ENCODE measurements at regions not wholly inside any gene's neighbourhood (a gene's known extent, or its start where the extent isn't known, plus 50 kb on each side); places are given as distances from the start of the nearest gene placed in this dataset.

- no peak for TF ChIP-seq CTCF (IDR thresholded peaks at IDR 0.05; ENCODE audit: insufficient read depth, low read depth, low read length, missing control alignments)
- no peak for DNase-seq (ENCODE audit: low read depth)
- H3K4me3 ChIP-seq (ENCODE audit: low read depth, low read length) = no peak overlapping the region
Measured at GRCh38 chr4:151862766-151863165, 102.0 kb upstream of the GATB start.

- H3K4me3 ChIP-seq (ENCODE audit: low read depth, low read length) = no peak overlapping the region
- no peak for TF ChIP-seq CTCF (IDR thresholded peaks at IDR 0.05; ENCODE audit: insufficient read depth, low read depth, low read length, missing control alignments)
- DNase-seq (ENCODE audit: low read depth) = no peak
Measured at GRCh38 chr4:151860561-151861093, 99.8 kb upstream of the GATB start.

- no peak overlapping the region for H3K4me3 ChIP-seq (ENCODE audit: low read depth, low read length)
- no peak for DNase-seq (ENCODE audit: low read depth)
- no peak for TF ChIP-seq CTCF (IDR thresholded peaks at IDR 0.05; ENCODE audit: insufficient read depth, low read depth, low read length, missing control alignments)
Measured at GRCh38 chr4:151859641-151860040, 98.8 kb upstream of the GATB start.

- DNase-seq (ENCODE audit: low read depth) = no peak
- no peak overlapping the region for H3K4me3 ChIP-seq (ENCODE audit: low read depth, low read length)
- no peak for TF ChIP-seq CTCF (IDR thresholded peaks at IDR 0.05; ENCODE audit: insufficient read depth, low read depth, low read length, missing control alignments)
Measured at GRCh38 chr4:151858356-151858755, 97.5 kb upstream of the GATB start.

GRCh38 chr4:151857368-151857767 is 96.6 kb upstream of the GATB start:
- TF ChIP-seq CTCF (IDR thresholded peaks at IDR 0.05; ENCODE audit: insufficient read depth, low read depth, low read length, missing control alignments) = no peak
- DNase-seq (ENCODE audit: low read depth) = no peak
- no peak overlapping the region for H3K4me3 ChIP-seq (ENCODE audit: low read depth, low read length)

GRCh38 chr4:151855747-151856146 is 94.9 kb upstream of the GATB start:
- H3K4me3 ChIP-seq (ENCODE audit: low read depth, low read length) = no peak overlapping the region
- TF ChIP-seq CTCF (IDR thresholded peaks at IDR 0.05; ENCODE audit: insufficient read depth, low read depth, low read length, missing control alignments) = no peak
- no peak for DNase-seq (ENCODE audit: low read depth)

- DNase-seq (ENCODE audit: low read depth) = no peak
- TF ChIP-seq CTCF (IDR thresholded peaks at IDR 0.05; ENCODE audit: insufficient read depth, low read depth, low read length, missing control alignments) = no peak
- H3K4me3 ChIP-seq (ENCODE audit: low read depth, low read length) = no peak overlapping the region
Measured at GRCh38 chr4:151854731-151855130, 93.9 kb upstream of the GATB start.
